Tibial nerve (tissue), 4 donors: ENCODE measurements at regions not wholly inside any gene's neighbourhood (a gene's known extent, or its start where the extent isn't known, plus 50 kb on each side); places are given as distances from the start of the nearest gene placed in this dataset.

ENCODE experiments used
- EP300 ChIP-seq, 2 donors: sonication (generic); formaldehyde crosslinking; IDR thresholded peaks; one replicate each; pipeline ENCODE4 v1.6.1; 2017; ENCODE audit warnings: antibody characterized with exemption in 2 of 2, mild to moderate bottlenecking in 1 of 2
- POLR2A ChIP-seq, 2 donors: fragments of 450-650 bp; IDR thresholded peaks; one replicate each; pipeline ENCODE4 v1.6.1; 2017; ENCODE audit warnings: antibody characterized with exemption in 2 of 2, mild to moderate bottlenecking in 2 of 2, moderate library complexity in 2 of 2
- TF ChIP-seq, protein P1 (sequence below), 5 experiments: fragments of 200-600 bp in 3 of 5; fragments of 450-650 bp in 2 of 5; sonication (generic) in 3 of 5; IDR thresholded peaks; one replicate each; pipeline ENCODE4 v1.5.1; 2016 to 2019; ENCODE audit warnings: antibody characterized with exemption in 5 of 5, mild to moderate bottlenecking in 3 of 5, moderate library complexity in 2 of 5

DNA sequence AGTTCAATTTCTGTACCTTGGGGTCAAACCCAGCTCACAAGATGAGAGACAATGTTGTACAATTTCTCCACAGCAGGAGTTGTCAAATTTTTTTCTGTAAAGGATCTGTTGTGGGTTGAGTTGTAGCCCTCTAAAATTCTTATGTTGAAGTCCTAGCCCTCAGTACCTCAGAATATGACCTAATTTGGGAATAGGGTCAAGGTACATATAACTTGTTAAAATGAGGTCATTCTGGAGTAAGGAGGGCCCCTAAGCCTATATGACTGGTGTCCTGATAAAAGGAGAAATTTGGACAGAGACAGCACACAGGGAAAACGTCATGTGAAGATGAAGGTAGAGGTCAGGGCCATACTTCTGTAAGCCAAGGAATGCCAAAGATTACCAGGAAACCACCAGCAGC is 264.9 kb downstream of the TTC8 start:
- TF ChIP-seq, protein P1, sequence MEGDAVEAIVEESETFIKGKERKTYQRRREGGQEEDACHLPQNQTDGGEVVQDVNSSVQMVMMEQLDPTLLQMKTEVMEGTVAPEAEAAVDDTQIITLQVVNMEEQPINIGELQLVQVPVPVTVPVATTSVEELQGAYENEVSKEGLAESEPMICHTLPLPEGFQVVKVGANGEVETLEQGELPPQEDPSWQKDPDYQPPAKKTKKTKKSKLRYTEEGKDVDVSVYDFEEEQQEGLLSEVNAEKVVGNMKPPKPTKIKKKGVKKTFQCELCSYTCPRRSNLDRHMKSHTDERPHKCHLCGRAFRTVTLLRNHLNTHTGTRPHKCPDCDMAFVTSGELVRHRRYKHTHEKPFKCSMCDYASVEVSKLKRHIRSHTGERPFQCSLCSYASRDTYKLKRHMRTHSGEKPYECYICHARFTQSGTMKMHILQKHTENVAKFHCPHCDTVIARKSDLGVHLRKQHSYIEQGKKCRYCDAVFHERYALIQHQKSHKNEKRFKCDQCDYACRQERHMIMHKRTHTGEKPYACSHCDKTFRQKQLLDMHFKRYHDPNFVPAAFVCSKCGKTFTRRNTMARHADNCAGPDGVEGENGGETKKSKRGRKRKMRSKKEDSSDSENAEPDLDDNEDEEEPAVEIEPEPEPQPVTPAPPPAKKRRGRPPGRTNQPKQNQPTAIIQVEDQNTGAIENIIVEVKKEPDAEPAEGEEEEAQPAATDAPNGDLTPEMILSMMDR (IDR thresholded peaks at IDR 0.05), result no peak
- TF ChIP-seq POLR2A (IDR thresholded peaks at IDR 0.05) (no peak), EP300 (IDR thresholded peaks at IDR 0.05) (no peak)
